ENCODE measurements at regions not wholly inside any gene's neighbourhood (a gene's known extent, or its start where the extent isn't known, plus 50 kb on each side); places are given as distances from the start of the nearest gene placed in this dataset.

- no peak for DNase-seq
Measured at GRCh38 chr18:2326999-2327398, 244.3 kb downstream of the METTL4 start.

DNA sequence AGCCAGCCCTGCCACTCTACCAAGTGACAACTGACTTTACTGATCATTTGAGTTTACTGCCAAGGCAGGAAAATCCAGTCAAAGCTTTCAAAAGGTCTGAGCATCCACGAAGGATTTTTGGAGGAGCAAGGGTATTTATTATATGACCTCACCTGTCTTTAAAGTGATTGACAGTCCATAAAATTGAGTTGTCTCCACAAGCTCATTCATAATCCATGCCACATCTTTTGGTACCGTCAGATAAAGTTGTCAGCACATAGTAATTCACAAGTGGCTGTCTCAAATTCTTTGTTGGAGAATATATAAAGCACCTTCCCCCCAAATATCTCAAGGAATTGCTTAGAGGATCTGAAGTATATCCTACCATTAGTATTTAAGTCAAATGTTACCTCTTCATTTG is 240.5 kb downstream of the METTL4 start:
- DNase-seq = no peak

GRCh38 chr18:2331491-2331890 is 239.8 kb downstream of the METTL4 start:
- no peak for DNase-seq

DNA sequence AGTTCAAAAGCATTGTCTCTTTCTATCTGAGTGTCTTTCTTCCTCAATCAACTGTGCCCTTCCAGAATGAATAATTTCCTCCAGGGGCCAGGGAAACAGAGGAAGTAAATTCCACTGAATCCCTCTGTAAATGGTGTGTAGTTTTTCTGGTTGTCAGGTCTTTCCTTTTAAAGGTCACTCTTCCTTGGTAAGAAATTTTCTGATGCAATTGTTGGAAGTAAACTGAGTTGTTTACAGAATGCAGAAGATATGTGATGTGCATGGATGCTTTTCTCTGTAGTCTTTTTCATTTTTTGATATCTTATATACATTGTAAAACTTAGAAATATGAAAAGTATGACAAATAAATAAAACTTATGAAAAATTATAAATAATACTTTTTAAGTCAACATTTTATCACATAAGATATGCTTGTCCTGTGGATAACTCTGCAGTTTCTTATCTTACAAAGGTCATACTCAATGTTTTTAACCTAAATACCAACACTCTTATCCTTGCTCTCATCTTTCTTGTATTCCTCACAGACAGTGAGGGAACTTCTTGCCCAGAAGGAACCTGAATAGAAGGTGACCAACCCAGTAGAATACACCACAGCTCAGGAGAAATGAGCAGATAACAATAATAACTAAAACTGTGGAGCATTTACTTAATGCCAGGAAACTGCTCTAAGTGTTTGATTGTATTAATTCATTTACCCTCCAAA is 234.5 kb downstream of the METTL4 start:
- no peak for DNase-seq

DNA sequence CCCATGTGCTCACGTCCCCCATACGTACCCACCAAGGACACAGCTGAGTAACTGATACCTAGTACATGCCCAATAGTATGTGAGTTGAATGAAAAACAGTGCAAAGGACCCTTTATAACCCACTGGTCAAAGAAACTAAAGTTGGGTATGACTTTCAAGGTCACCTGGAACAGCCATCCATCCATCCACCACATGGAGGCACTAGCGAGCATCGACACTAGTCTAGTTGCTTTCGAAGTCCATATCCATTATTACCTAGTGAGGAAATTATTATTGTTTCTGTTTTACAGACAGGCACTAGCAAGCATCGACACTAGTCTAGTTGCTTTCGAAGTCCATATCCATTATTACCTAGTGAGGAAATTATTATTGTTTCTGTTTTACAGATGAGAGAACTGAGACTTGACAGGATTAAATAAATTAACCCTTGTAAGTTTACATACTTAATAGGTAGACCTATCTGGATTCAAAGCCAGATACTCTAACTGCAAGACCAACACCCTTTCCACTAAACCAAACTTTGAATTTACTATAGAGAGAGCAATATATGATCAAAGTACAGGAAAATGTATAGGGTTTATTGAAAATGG is 233.7 kb downstream of the METTL4 start:
- DNase-seq = no peak

- DNase-seq = no peak
Measured at GRCh38 chr18:2338601-2339000, 232.7 kb downstream of the METTL4 start.

- DNase-seq = no peak
Measured at GRCh38 chr18:2340335-2340734, 231.0 kb downstream of the METTL4 start.

- DNase-seq = no peak
Measured at GRCh38 chr18:2348003-2348402, 223.3 kb downstream of the METTL4 start.

DNA sequence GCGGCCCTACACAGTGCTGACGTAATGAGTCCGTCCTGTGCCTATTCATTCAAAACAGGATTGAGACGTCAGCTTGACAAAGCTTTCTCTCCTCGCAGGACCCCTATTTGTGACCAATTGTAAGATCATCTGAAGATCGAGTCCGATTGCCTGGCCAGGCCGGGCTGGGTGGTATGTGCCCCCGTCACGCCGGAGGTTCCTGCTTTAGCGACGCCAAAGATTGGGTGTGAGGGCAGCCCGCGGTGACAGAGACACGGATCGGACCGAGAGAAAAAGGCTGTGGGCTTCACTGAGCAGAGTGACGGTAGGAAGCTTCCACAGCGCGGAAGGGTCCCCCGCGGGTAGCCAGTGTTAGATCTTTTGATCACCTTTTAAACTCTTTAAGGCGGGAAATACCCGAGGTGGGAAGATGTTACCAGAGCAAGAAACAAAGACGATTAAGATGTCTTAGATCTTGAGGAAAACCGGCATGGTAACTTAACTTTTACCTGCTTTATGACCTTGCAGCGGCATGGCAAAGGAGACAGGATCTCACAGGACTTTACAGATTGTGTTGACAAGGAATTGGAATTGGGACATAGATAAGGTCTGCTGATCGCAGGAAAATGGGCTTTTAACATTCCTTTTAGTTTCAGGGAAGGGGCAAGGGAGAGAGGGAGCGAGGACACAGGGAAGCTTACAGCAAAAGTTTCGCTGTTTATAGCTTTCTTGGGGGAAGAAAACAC is 220.0 kb downstream of the METTL4 start:
- DNase-seq = no peak

- no peak for DNase-seq
Measured at GRCh38 chr18:2354292-2354691, 217.0 kb downstream of the METTL4 start.

GRCh38 chr18:2356906-2357305 is 214.4 kb downstream of the METTL4 start:
- DNase-seq = no peak

- peak; percentile 8 for DNase-seq
Measured at GRCh38 chr18:2360861-2361260, 210.4 kb downstream of the METTL4 start.

DNA sequence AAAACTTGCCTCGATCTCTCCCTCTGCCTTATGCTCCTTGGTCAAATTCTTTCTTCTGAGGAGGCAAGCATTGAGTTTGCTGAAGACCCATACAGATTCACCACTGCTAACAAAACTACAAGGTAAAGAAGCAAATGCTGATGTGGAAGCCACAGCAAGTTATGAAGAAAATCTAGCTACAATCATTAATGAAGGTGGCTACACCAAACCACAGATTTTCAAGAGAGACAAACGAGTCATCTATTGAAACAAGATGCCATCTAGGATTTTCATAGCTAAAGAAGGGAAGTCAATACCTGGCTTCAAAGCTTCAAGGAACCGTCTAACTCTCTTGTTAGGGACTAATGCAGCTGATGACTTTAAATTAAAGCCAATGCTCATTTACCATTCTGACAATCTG is 203.2 kb downstream of the METTL4 start:
- DNase-seq = no peak

DNA sequence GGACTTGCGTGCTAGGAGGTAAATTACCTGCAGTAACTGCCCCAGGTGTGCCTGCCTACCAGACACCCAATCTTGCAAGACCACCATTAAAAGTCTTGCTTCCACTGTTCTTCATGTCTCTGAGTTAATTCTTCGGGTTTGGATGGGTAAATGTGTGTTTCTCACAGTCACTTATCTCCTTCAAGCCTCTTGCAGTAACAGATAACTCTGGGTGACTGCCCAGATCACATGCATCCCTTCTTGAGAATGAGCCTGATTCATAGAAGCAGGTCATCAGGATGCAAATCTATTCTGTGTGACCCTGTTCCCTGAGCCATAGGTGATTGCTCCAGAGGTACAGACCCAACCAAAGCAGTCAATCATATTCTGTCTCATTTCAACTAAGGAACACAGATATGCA is 194.6 kb downstream of the METTL4 start:
- no peak for DNase-seq

DNA sequence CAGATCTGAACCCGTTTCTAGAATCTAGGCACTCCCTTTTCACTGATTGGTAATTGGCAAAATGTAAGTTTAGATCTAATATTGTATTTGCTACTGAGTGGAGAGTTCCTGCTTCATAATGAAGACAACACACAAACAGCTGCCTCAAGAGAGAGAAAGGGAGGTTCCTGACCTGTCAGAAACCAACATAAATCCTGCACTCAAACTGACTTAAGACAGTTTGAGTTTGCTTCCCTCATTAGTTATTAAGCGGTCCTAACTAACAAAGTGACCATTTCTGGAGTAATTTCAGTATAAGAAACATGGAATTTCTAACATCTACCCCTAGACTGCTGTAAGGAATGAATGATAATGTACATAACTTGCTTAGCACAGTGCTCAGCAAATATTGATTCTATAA is 191.2 kb downstream of the METTL4 start:
- no peak for DNase-seq

- no peak for DNase-seq
Measured at GRCh38 chr18:2381539-2381938, 189.8 kb downstream of the METTL4 start.

GRCh38 chr18:2387588-2387987 is 183.7 kb downstream of the METTL4 start:
- no peak for DNase-seq

- DNase-seq = no peak
Measured at GRCh38 chr18:2390158-2390557, 181.1 kb downstream of the METTL4 start.

DNA sequence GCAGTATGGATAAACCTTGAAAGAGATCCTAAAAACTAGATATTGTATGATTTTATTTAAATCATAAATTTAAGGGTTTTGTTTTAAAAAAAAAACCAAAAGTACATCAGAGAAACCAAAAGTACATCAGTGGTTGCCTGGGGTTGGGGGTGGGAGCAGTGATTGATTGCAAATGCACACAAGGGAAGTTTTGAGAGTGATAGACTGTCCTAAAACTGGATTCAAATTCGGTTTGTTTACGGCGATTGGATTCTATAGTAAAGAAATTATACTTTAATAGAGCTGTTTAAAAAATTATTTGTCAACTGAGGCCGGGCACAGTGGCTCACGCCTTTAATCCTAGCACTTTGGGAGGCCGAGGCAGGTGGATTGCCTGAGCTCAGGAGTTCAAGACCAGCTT is 179.8 kb downstream of the METTL4 start:
- DNase-seq = no peak

DNA sequence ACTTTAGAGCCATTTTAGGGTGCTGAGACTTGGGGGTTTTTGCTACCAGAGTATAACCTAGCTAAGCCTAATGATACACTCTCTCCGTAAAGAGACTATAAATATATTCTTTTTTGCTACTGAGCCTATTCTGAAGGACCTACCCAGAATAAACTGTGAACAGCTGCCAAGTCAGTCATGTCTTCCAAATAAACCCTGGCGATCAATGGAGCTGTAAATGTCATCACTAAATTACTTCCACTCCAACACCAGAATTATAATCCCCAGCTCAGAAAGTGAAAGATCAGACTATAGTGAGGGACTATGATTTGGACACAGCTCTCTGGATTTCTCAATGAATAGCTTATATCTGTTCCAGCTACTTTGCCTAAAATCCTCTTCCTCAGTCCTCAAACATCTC is 178.9 kb downstream of the METTL4 start:
- peak; percentile 30 for DNase-seq

GRCh38 chr18:2394684-2395083 is 176.6 kb downstream of the METTL4 start:
- no peak for DNase-seq

DNA sequence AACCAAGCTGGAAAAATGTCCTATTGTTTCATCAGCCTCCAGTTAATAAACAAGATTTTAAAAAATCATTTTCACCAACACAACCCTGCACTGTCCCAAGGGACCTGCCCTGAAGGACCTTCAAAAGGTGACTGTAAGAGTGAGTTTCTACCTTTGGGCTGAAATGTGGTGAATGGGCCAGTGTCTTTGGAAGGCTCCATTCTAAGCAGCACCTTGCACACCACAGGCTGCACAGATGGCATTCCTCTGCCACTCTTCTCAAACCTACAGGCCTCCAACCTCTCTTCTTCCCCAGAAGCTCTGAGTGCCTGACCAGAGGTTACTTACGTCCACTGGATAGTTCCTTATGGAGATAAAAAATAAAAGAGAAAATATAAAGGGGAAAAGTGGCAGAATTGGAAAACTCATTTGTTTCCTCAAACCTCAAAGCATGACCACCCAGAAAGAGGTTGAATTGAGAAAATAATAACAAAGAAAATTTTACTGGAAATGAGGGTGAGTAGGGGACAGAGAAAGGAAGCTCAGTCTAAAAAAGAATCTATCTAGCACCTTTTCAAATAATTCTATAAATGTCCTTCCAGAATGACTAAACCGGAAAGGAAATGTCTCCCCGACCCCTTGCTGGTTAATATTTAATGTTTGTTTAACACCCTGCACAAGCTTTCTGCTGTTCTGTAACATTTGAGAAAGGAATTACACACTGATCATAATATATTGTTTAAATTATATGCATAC is 175.7 kb downstream of the METTL4 start:
- no peak for DNase-seq

DNA sequence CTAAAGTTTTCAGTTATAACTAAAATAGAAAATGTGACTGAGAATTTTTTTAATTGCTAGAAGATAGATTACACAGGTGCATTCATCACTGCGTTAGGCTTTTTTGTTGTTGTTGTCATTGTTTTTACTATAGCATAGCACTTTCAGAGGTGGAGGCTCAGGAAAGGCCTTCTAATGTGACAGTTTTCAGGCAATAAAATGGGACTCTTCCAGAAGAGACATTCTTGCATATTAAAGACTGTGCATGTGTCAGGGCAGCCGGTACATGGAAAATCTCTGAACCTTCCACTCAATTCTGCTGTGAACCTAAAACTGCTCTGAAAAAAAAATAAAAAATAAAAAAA is 175.2 kb downstream of the METTL4 start:
- no peak for DNase-seq
